ENCODE measurements at regions not wholly inside any gene's neighbourhood (a gene's known extent, or its start where the extent isn't known, plus 50 kb on each side); places are given as distances from the start of the nearest gene placed in this dataset.

- H3K27me3 ChIP-seq (ENCODE audit: insufficient read depth, low read length): no peaks in the 10 kb centered on the region
- no peak for TF ChIP-seq CTCF (IDR thresholded peaks at IDR 0.05; ENCODE audit: extremely low read depth, low read depth, low read length)
- H3K79me2 ChIP-seq (ENCODE audit: insufficient read depth, low read length): no peaks in the 10 kb centered on the region
- peak overlapping the region; percentile 46 for H3K4me2 ChIP-seq (ENCODE audit: insufficient read depth, low read length)
- H2AFZ ChIP-seq (ENCODE audit: low read length): peak overlapping the region; percentile 73
- no peak for DNase-seq (ENCODE audit: insufficient read length, low spot score, missing footprints)
- H3K27ac ChIP-seq (ENCODE audit: low read depth, low read length): peak overlapping the region; percentile 82
- no peaks in the 10 kb centered on the region for H3K9me3 ChIP-seq (ENCODE audit: low read depth, low read length)
- peaks cover 11% of the 10 kb centered on the region for H3K4me1 ChIP-seq (ENCODE audit: insufficient read depth, low read length)
- no peaks in the 10 kb centered on the region for H3K36me3 ChIP-seq (ENCODE audit: insufficient read depth, low read length)
- H4K20me1 ChIP-seq (ENCODE audit: insufficient read depth, low read length): no peaks in the 10 kb centered on the region
- no peak overlapping the region for H3K4me3 ChIP-seq (ENCODE audit: insufficient read depth, low read length)
These were observed 63.6 kb upstream of the FLT1 start for GRCh38 chr13:28558567-28558966.

GRCh38 chr13:28557725-28558520 lies 63.0 kb upstream of the FLT1 start:
- Histone ChIP-seq H3K27me3 (ENCODE audit: insufficient read depth, low read length) (no peaks in the 10 kb centered on the region), H3K27ac (ENCODE audit: low read depth, low read length) (peak overlapping the region; percentile 82), H3K36me3 (ENCODE audit: insufficient read depth, low read length) (no peaks in the 10 kb centered on the region), H3K4me2 (ENCODE audit: insufficient read depth, low read length) (peak overlapping the region; percentile 46), H3K79me2 (ENCODE audit: insufficient read depth, low read length) (no peaks in the 10 kb centered on the region), H3K4me3 (ENCODE audit: insufficient read depth, low read length) (no peak overlapping the region), H3K9me3 (ENCODE audit: low read depth, low read length) (no peaks in the 10 kb centered on the region), H4K20me1 (ENCODE audit: insufficient read depth, low read length) (no peaks in the 10 kb centered on the region), H2AFZ (ENCODE audit: low read length) (peak overlapping the region; percentile 73), H3K4me1 (ENCODE audit: insufficient read depth, low read length) (peaks cover 11% of the 10 kb centered on the region)
- DNase-seq (ENCODE audit: insufficient read length, low spot score, missing footprints): peak; percentile 89
- no peak for TF ChIP-seq CTCF (IDR thresholded peaks at IDR 0.05; ENCODE audit: extremely low read depth, low read depth, low read length)

- TF ChIP-seq CTCF (IDR thresholded peaks at IDR 0.05; ENCODE audit: extremely low read depth, low read depth, low read length): no peak
- no peaks in the 10 kb centered on the region for H4K20me1 ChIP-seq (ENCODE audit: insufficient read depth, low read length)
- H3K79me2 ChIP-seq (ENCODE audit: insufficient read depth, low read length): no peaks in the 10 kb centered on the region
- H3K9me3 ChIP-seq (ENCODE audit: low read depth, low read length): no peaks in the 10 kb centered on the region
- H2AFZ ChIP-seq (ENCODE audit: low read length): no peak overlapping the region
- H3K4me3 ChIP-seq (ENCODE audit: insufficient read depth, low read length): no peak overlapping the region
- peaks cover 11% of the 10 kb centered on the region for H3K4me1 ChIP-seq (ENCODE audit: insufficient read depth, low read length)
- H3K4me2 ChIP-seq (ENCODE audit: insufficient read depth, low read length): no peak overlapping the region
- no peaks in the 10 kb centered on the region for H3K27me3 ChIP-seq (ENCODE audit: insufficient read depth, low read length)
- DNase-seq (ENCODE audit: insufficient read length, low spot score, missing footprints): no peak
- no peak overlapping the region for H3K27ac ChIP-seq (ENCODE audit: low read depth, low read length)
- H3K36me3 ChIP-seq (ENCODE audit: insufficient read depth, low read length): no peaks in the 10 kb centered on the region
These were observed 60.2 kb upstream of the FLT1 start for GRCh38 chr13:28555096-28555495.

GRCh38 chr13:28553971-28554370 lies 59.0 kb upstream of the FLT1 start:
- Histone ChIP-seq H4K20me1 (ENCODE audit: insufficient read depth, low read length) (no peaks in the 10 kb centered on the region), H3K79me2 (ENCODE audit: insufficient read depth, low read length) (no peaks in the 10 kb centered on the region), H2AFZ (ENCODE audit: low read length) (peak overlapping the region; percentile 44), H3K27me3 (ENCODE audit: insufficient read depth, low read length) (no peaks in the 10 kb centered on the region), H3K36me3 (ENCODE audit: insufficient read depth, low read length) (no peaks in the 10 kb centered on the region), H3K9me3 (ENCODE audit: low read depth, low read length) (no peaks in the 10 kb centered on the region), H3K4me1 (ENCODE audit: insufficient read depth, low read length) (peaks cover 11% of the 10 kb centered on the region), H3K4me3 (ENCODE audit: insufficient read depth, low read length) (no peak overlapping the region), H3K27ac (ENCODE audit: low read depth, low read length) (no peak overlapping the region), H3K4me2 (ENCODE audit: insufficient read depth, low read length) (no peak overlapping the region)
- TF ChIP-seq CTCF (IDR thresholded peaks at IDR 0.05; ENCODE audit: extremely low read depth, low read depth, low read length): no peak
- DNase-seq (ENCODE audit: insufficient read length, low spot score, missing footprints): no peak
